Keratinocyte (primary cell): ENCODE measurements at regions not wholly inside any gene's neighbourhood (a gene's known extent, or its start where the extent isn't known, plus 50 kb on each side); places are given as distances from the start of the nearest gene placed in this dataset.

ENCODE experiments used
- DNase-seq: peaks from one replicate; pipeline ENCODE4 v3.0.0-alpha.2; 2011; ENCODE audit warnings: low read depth, missing footprints, low spot score
- FAIRE-seq: peaks from 2 replicates; lab custom pipeline; 2011; peaks lifted over from hg19 to GRCh38; lab: Jason Lieb, UNC
- H2AFZ ChIP-seq: 2 replicates; pipeline ENCODE4 v1.6.0; 2012; ENCODE audit warnings: low read length, control low read depth, inconsistent platforms; ENCODE audit not compliant: control insufficient read depth
- H3K27ac ChIP-seq: 2 replicates; pipeline ENCODE4 v1.5.1; 2011; ENCODE audit warnings: low read length; ENCODE audit not compliant: control insufficient read depth, insufficient read depth
- H3K27me3 ChIP-seq: 3 replicates; pipeline ENCODE4 v1.6.0; 2011; ENCODE audit warnings: low read length; ENCODE audit not compliant: control insufficient read depth, insufficient read depth; ENCODE audit errors: extremely low read depth
- H3K36me3 ChIP-seq, 2 experiments: 2 replicates in 1 of 2; 3 replicates in 1 of 2; pipeline ENCODE4 v1.5.1; 2011; ENCODE audit warnings: low read length in 2 of 2, mild to moderate bottlenecking in 1 of 2; ENCODE audit not compliant: control insufficient read depth in 2 of 2, insufficient read depth in 2 of 2; ENCODE audit errors: extremely low read depth in 1 of 2
- H3K4me1 ChIP-seq: 3 replicates; pipeline ENCODE4 v1.5.1; 2011; ENCODE audit warnings: low read length; ENCODE audit not compliant: control insufficient read depth, insufficient read depth; ENCODE audit errors: extremely low read depth
- H3K4me2 ChIP-seq: 3 replicates; pipeline ENCODE4 v1.6.0; 2011; ENCODE audit warnings: low read depth, low read length; ENCODE audit not compliant: control insufficient read depth, insufficient read depth; ENCODE audit errors: extremely low read depth
- H3K4me3 ChIP-seq, 3 experiments: fragments of 200-600 bp in 1 of 3; sonication (generic) in 1 of 3; 2 replicates in 2 of 3; 3 replicates in 1 of 3; pipeline ENCODE4 v1.5.1; 2011 to 2016; ENCODE audit warnings: low read length in 3 of 3, mild to moderate bottlenecking in 3 of 3, control low read depth in 2 of 3, inconsistent platforms in 1 of 3, low read depth in 1 of 3, mixed read lengths in 1 of 3, mixed run types in 1 of 3, moderate library complexity in 1 of 3; ENCODE audit not compliant: control insufficient read depth in 2 of 3, insufficient read depth in 2 of 3; ENCODE audit errors: extremely low read depth in 1 of 3
- H3K79me2 ChIP-seq: 2 replicates; pipeline ENCODE4 v1.6.0; 2012; ENCODE audit warnings: low read length; ENCODE audit not compliant: control insufficient read depth, insufficient read depth
- H3K9ac ChIP-seq: 3 replicates; pipeline ENCODE4 v1.6.0; 2011; ENCODE audit warnings: low read length; ENCODE audit not compliant: control insufficient read depth, insufficient read depth; ENCODE audit errors: extremely low read depth
- H3K9me1 ChIP-seq: 3 replicates; pipeline ENCODE4 v1.6.0; 2011; ENCODE audit warnings: low read length; ENCODE audit not compliant: control insufficient read depth, insufficient read depth; ENCODE audit errors: extremely low read depth
- H3K9me3 ChIP-seq: 2 replicates; pipeline ENCODE4 v1.5.1; 2012; ENCODE audit warnings: low read depth, low read length; ENCODE audit not compliant: control insufficient read depth
- H4K20me1 ChIP-seq: 3 replicates; pipeline ENCODE4 v1.6.0; 2011; ENCODE audit warnings: low read length; ENCODE audit not compliant: control insufficient read depth, insufficient read depth; ENCODE audit errors: extremely low read depth
- CTCF ChIP-seq, 3 experiments: IDR thresholded peaks in 1 of 3; conservative IDR thresholded peaks in 1 of 3; optimal IDR thresholded peaks in 1 of 3; 2 replicates in 2 of 3; 3 replicates in 1 of 3; pipeline versions ENCODE3 to v1.5.1; 2011; ENCODE audit warnings: low read length in 3 of 3, mild to moderate bottlenecking in 3 of 3, moderate library complexity in 2 of 3, control low read depth in 1 of 3, inconsistent platforms in 1 of 3; ENCODE audit not compliant: insufficient read depth in 2 of 3; ENCODE audit errors: extremely low read depth in 1 of 3
- EZH2 ChIP-seq: IDR thresholded peaks from one replicate; pipeline ENCODE4 v1.6.1; 2012; ENCODE audit warnings: inconsistent platforms, mild to moderate bottlenecking, low read length, moderate library complexity
- dilution Hi-C: fragments of 300-500 bp; cut with MboI; formaldehyde crosslinking; loops from one replicate; pipeline ENCODE4 v1.7.0; 2020; ENCODE audit warnings: low sequenced_read_pairs; ENCODE audit not compliant: extremely low pct_ligation_motif_present

GRCh38 chr4:31595496-31595895, 875.3 kb downstream of the PCDH7 start:
- H2AFZ ChIP-seq = no peak overlapping the region
- H4K20me1 ChIP-seq = no peaks in the 10 kb centered on the region
- dilution Hi-C loops = no loop called here
- H3K27me3 ChIP-seq = no peaks in the 10 kb centered on the region
- no peak overlapping the region for H3K27ac ChIP-seq
- FAIRE-seq (no peak), DNase-seq (no peak)
- H3K9me1 ChIP-seq = no peaks in the 10 kb centered on the region
- H3K79me2 ChIP-seq = no peaks in the 10 kb centered on the region
- TF ChIP-seq EZH2 (no peak), CTCF (optimal IDR thresholded peaks at IDR 0.05 in 1 of 3, IDR thresholded peaks at IDR 0.05 in 1 of 3, conservative IDR thresholded peaks at IDR 0.05 in 1 of 3; ENCODE audit: extremely low read depth in 1 of 3, insufficient read depth in 2 of 3, low read length in 3 of 3) (no peak)
- H3K9me3 ChIP-seq = no peaks in the 10 kb centered on the region
- H3K9ac ChIP-seq = no peak overlapping the region
- H3K4me3 ChIP-seq = no peak overlapping the region
- no peaks in the 10 kb centered on the region for H3K36me3 ChIP-seq
- no peak overlapping the region for H3K4me2 ChIP-seq
- no peaks in the 10 kb centered on the region for H3K4me1 ChIP-seq

DNA sequence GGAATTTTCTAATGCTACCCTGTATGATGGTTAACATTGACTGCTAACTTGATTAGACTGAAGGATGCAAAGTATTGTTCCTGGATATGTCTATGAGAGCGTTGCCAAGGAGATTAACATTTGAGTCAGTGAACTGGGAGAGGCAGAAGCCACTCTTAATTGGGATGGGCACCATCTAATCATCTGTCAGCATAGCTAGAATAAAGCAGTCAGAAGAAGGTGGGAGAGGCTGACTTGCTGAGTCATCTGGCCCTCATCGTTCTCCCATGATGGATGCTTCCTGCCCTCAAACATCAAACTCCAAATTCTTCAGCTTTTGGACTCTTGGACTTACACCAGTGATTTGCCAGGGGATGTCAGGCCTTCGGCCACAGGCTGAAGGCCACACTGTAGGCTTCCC, 878.5 kb downstream of the PCDH7 start:
- H3K9ac ChIP-seq = no peak overlapping the region
- no peak overlapping the region for H3K4me2 ChIP-seq
- DNase-seq = no peak
- no peaks in the 10 kb centered on the region for H3K9me3 ChIP-seq
- no peak for FAIRE-seq
- H3K4me3 ChIP-seq = no peak overlapping the region
- H3K4me1 ChIP-seq = no peaks in the 10 kb centered on the region
- H4K20me1 ChIP-seq = no peaks in the 10 kb centered on the region
- dilution Hi-C loops = no loop called here
- no peaks in the 10 kb centered on the region for H3K27me3 ChIP-seq
- no peaks in the 10 kb centered on the region for H3K79me2 ChIP-seq
- H3K9me1 ChIP-seq = no peaks in the 10 kb centered on the region
- no peaks in the 10 kb centered on the region for H3K36me3 ChIP-seq
- H2AFZ ChIP-seq = no peak overlapping the region
- TF ChIP-seq EZH2 = no peak
- no peak for TF ChIP-seq CTCF (optimal IDR thresholded peaks at IDR 0.05 in 1 of 3, IDR thresholded peaks at IDR 0.05 in 1 of 3, conservative IDR thresholded peaks at IDR 0.05 in 1 of 3; ENCODE audit: extremely low read depth in 1 of 3, insufficient read depth in 2 of 3, low read length in 3 of 3)
- H3K27ac ChIP-seq = no peak overlapping the region
